Ishikawa (cell line): ENCODE measurements at regions not wholly inside any gene's neighbourhood (a gene's known extent, or its start where the extent isn't known, plus 50 kb on each side); places are given as distances from the start of the nearest gene placed in this dataset.

Source experiments
- CREB1 ChIP-seq: IDR thresholded peaks from 2 replicates; pipeline ENCODE4 v1.6.1; 2012; ENCODE audit warnings: low read depth
- EP300 ChIP-seq: IDR thresholded peaks from 2 replicates; pipeline ENCODE4 v1.6.1; 2012; ENCODE audit warnings: borderline replicate concordance
- FOXM1 ChIP-seq: IDR thresholded peaks from 2 replicates; pipeline ENCODE4 v1.6.1; 2012; ENCODE audit warnings: low read depth, borderline replicate concordance
- MAX ChIP-seq: IDR thresholded peaks from 2 replicates; pipeline ENCODE4 v1.6.1; 2012
- RAD21 ChIP-seq: IDR thresholded peaks from 2 replicates; pipeline ENCODE4 v1.6.1; 2012; ENCODE audit warnings: low read depth
- TCF12 ChIP-seq: IDR thresholded peaks from 2 replicates; pipeline ENCODE4 v1.6.1; 2012; ENCODE audit warnings: low read depth
- YY1 ChIP-seq: IDR thresholded peaks from 2 replicates; pipeline ENCODE4 v1.6.1; 2012; ENCODE audit warnings: low read depth

GRCh38 chr12:90166012-90166411 is 457.4 kb upstream of the ATP2B1 start:
- TF ChIP-seq YY1: no peak
- no peak for TF ChIP-seq EP300
- TF ChIP-seq FOXM1: no peak
- no peak for TF ChIP-seq CREB1
- no peak for TF ChIP-seq MAX
- TF ChIP-seq TCF12: no peak
- no peak for TF ChIP-seq RAD21
